Hepatocyte (in vitro differentiated cells): ENCODE measurements at regions not wholly inside any gene's neighbourhood (a gene's known extent, or its start where the extent isn't known, plus 50 kb on each side); places are given as distances from the start of the nearest gene placed in this dataset.

Source experiments
- EZH2 ChIP-seq: fragments of 200-600 bp; sonication (generic); IDR thresholded peaks from 2 replicates; pipeline ENCODE4 v1.6.1; 2016; ENCODE audit warnings: antibody characterized with exemption, mild to moderate bottlenecking, borderline replicate concordance
- EZH2phosphoT487 ChIP-seq: fragments of 200-600 bp; sonication (generic); IDR thresholded peaks from one replicate; pipeline ENCODE4 v1.6.1; 2018; ENCODE audit warnings: antibody characterized with exemption, mild to moderate bottlenecking, low read depth, moderate library complexity; ENCODE audit not compliant: unreplicated experiment, severe bottlenecking
- TF ChIP-seq, protein P1 (sequence below): fragments of 200-600 bp; sonication (generic); IDR thresholded peaks from 2 replicates; pipeline ENCODE4 v1.5.1; 2016; ENCODE audit warnings: antibody characterized with exemption, mild to moderate bottlenecking; ENCODE audit not compliant: poor library complexity

- TF ChIP-seq, protein P1, sequence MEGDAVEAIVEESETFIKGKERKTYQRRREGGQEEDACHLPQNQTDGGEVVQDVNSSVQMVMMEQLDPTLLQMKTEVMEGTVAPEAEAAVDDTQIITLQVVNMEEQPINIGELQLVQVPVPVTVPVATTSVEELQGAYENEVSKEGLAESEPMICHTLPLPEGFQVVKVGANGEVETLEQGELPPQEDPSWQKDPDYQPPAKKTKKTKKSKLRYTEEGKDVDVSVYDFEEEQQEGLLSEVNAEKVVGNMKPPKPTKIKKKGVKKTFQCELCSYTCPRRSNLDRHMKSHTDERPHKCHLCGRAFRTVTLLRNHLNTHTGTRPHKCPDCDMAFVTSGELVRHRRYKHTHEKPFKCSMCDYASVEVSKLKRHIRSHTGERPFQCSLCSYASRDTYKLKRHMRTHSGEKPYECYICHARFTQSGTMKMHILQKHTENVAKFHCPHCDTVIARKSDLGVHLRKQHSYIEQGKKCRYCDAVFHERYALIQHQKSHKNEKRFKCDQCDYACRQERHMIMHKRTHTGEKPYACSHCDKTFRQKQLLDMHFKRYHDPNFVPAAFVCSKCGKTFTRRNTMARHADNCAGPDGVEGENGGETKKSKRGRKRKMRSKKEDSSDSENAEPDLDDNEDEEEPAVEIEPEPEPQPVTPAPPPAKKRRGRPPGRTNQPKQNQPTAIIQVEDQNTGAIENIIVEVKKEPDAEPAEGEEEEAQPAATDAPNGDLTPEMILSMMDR = no peak
- no peak for TF ChIP-seq EZH2phosphoT487
- no peak for TF ChIP-seq EZH2
Measured at GRCh38 chr15:101568309-101568708, 78.8 kb upstream of the PCSK6 start.
